ENCODE measurements at regions not wholly inside any gene's neighbourhood (a gene's known extent, or its start where the extent isn't known, plus 50 kb on each side); places are given as distances from the start of the nearest gene placed in this dataset.
"Not testable (repeated sequence)": the region's sequence is repeated elsewhere in the genome, so short reads cannot be mapped to it uniquely, and the experiment has no call there.

GRCh38 chr18:78505851-78506461, 473.7 kb upstream of the SALL3 start:
- H3K9me3 ChIP-seq (ENCODE audit: insufficient read depth, low read length, severe bottlenecking) = no peaks in the 10 kb centered on the region
- H3K9ac ChIP-seq (ENCODE audit: low read depth, low read length) = no peak overlapping the region
- no peaks in the 10 kb centered on the region for H3K4me1 ChIP-seq (ENCODE audit: insufficient read depth, low read length)
- no peak overlapping the region for H2AFZ ChIP-seq (ENCODE audit: low read depth, low read length)
- H3K4me3 ChIP-seq (ENCODE audit: low read depth in 1 of 2, low read length in 2 of 2) = no peak overlapping the region
- H3K36me3 ChIP-seq (ENCODE audit: insufficient read depth, low read length) = no peaks in the 10 kb centered on the region
- no peak for ATAC-seq (ENCODE audit: insufficient read depth, low read depth)
- H4K20me1 ChIP-seq (ENCODE audit: insufficient read depth, low read length) = no peaks in the 10 kb centered on the region
- DNase-seq = no peak
- no peak overlapping the region for H3K27ac ChIP-seq (ENCODE audit: low read length)
- no peaks in the 10 kb centered on the region for H3K27me3 ChIP-seq (ENCODE audit: insufficient read depth, low read length, poor library complexity)
- no peaks in the 10 kb centered on the region for H3K79me2 ChIP-seq (ENCODE audit: insufficient read depth, low read length)
- no peak overlapping the region for H3K4me2 ChIP-seq (ENCODE audit: insufficient read depth, low read length)
- TF ChIP-seq CTCF (IDR thresholded peaks at IDR 0.05; ENCODE audit: borderline replicate concordance, extremely low read depth, low read length, poor library complexity, severe bottlenecking) = no peak
- no peak for TF ChIP-seq EZH2 (IDR thresholded peaks at IDR 0.05; ENCODE audit: borderline replicate concordance, low read depth, low read length, severe bottlenecking)

- Histone ChIP-seq H3K9me3 (ENCODE audit: insufficient read depth, low read length, severe bottlenecking) (no peaks in the 10 kb centered on the region), H3K27ac (ENCODE audit: low read length) (no peak overlapping the region), H3K9ac (ENCODE audit: low read depth, low read length) (no peak overlapping the region), H3K27me3 (ENCODE audit: insufficient read depth, low read length, poor library complexity) (no peaks in the 10 kb centered on the region), H2AFZ (ENCODE audit: low read depth, low read length) (no peak overlapping the region), H3K4me1 (ENCODE audit: insufficient read depth, low read length) (no peaks in the 10 kb centered on the region), H3K4me3 (ENCODE audit: low read depth in 1 of 2, low read length in 2 of 2) (no peak overlapping the region), H3K4me2 (ENCODE audit: insufficient read depth, low read length) (no peak overlapping the region), H4K20me1 (ENCODE audit: insufficient read depth, low read length) (no peaks in the 10 kb centered on the region), H3K79me2 (ENCODE audit: insufficient read depth, low read length) (no peaks in the 10 kb centered on the region), H3K36me3 (ENCODE audit: insufficient read depth, low read length) (no peaks in the 10 kb centered on the region)
- ATAC-seq (ENCODE audit: insufficient read depth, low read depth) (no peak), DNase-seq (no peak)
- TF ChIP-seq CTCF (IDR thresholded peaks at IDR 0.05; ENCODE audit: borderline replicate concordance, extremely low read depth, low read length, poor library complexity, severe bottlenecking) (no peak), EZH2 (IDR thresholded peaks at IDR 0.05; ENCODE audit: borderline replicate concordance, low read depth, low read length, severe bottlenecking) (no peak)
These were observed 472.4 kb upstream of the SALL3 start for GRCh38 chr18:78507217-78507616.

- not testable (repeated sequence) for DNase-seq; H3K79me2 ChIP-seq (ENCODE audit: insufficient read depth, low read length); H3K9me3 ChIP-seq (ENCODE audit: insufficient read depth, low read length, severe bottlenecking); H3K27me3 ChIP-seq (ENCODE audit: insufficient read depth, low read length, poor library complexity); H3K4me2 ChIP-seq (ENCODE audit: insufficient read depth, low read length); H3K36me3 ChIP-seq (ENCODE audit: insufficient read depth, low read length); H3K4me1 ChIP-seq (ENCODE audit: insufficient read depth, low read length); H3K27ac ChIP-seq (ENCODE audit: low read length); ATAC-seq (ENCODE audit: insufficient read depth, low read depth); H3K4me3 ChIP-seq (ENCODE audit: low read depth in 1 of 2, low read length in 2 of 2); H4K20me1 ChIP-seq (ENCODE audit: insufficient read depth, low read length); H3K9ac ChIP-seq (ENCODE audit: low read depth, low read length); H2AFZ ChIP-seq (ENCODE audit: low read depth, low read length)
These were observed 471.3 kb upstream of the SALL3 start for GRCh38 chr18:78508228-78508824.

GRCh38 chr18:78510091-78510490, 469.5 kb upstream of the SALL3 start:
- H3K9me3 ChIP-seq (ENCODE audit: insufficient read depth, low read length, severe bottlenecking) = no peaks in the 10 kb centered on the region
- H3K4me2 ChIP-seq (ENCODE audit: insufficient read depth, low read length) = no peak overlapping the region
- no peaks in the 10 kb centered on the region for H3K79me2 ChIP-seq (ENCODE audit: insufficient read depth, low read length)
- no peak for DNase-seq
- no peaks in the 10 kb centered on the region for H3K4me1 ChIP-seq (ENCODE audit: insufficient read depth, low read length)
- no peaks in the 10 kb centered on the region for H3K27me3 ChIP-seq (ENCODE audit: insufficient read depth, low read length, poor library complexity)
- H3K9ac ChIP-seq (ENCODE audit: low read depth, low read length) = no peak overlapping the region
- H3K36me3 ChIP-seq (ENCODE audit: insufficient read depth, low read length) = no peaks in the 10 kb centered on the region
- H3K4me3 ChIP-seq (ENCODE audit: low read depth in 1 of 2, low read length in 2 of 2) = no peak overlapping the region
- no peak overlapping the region for H2AFZ ChIP-seq (ENCODE audit: low read depth, low read length)
- TF ChIP-seq CTCF (IDR thresholded peaks at IDR 0.05; ENCODE audit: borderline replicate concordance, extremely low read depth, low read length, poor library complexity, severe bottlenecking) (no peak), EZH2 (IDR thresholded peaks at IDR 0.05; ENCODE audit: borderline replicate concordance, low read depth, low read length, severe bottlenecking) (no peak)
- no peak overlapping the region for H3K27ac ChIP-seq (ENCODE audit: low read length)
- H4K20me1 ChIP-seq (ENCODE audit: insufficient read depth, low read length) = no peaks in the 10 kb centered on the region
- no peak for ATAC-seq (ENCODE audit: insufficient read depth, low read depth)

All from DND-41 (cell line).